ENCODE measurements at regions not wholly inside any gene's neighbourhood (a gene's known extent, or its start where the extent isn't known, plus 50 kb on each side); places are given as distances from the start of the nearest gene placed in this dataset.

DNA sequence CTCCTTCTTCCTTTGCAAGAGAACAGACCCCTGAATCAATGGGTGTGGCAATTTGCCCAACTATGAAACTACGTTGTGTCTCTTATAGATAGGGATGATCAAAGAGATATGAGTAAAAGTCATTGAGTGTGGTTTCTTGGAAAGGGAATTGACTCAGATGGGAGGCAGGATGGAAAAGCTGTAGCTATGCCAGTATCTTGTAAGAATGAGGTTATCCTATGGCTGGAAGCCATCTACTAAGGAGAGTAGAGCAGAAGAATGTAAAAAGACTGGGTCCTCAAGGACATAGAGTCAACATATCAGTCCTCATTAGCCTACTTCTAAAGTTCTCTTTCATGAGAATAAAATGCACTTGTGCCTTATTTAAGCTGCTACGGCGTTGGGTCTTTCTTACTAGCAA is 78.9 kb upstream of the POU2AF2 start:
- Histone ChIP-seq H3K4me3 (no peak overlapping the region), H3K4me1 (no peaks in the 10 kb centered on the region), H3K27ac (no peak overlapping the region), H3K36me3 (no peaks in the 10 kb centered on the region), H3K9me3 (no peaks in the 10 kb centered on the region), H3K27me3 (no peaks in the 10 kb centered on the region)
- DNase-seq (no peak), ATAC-seq (peak; percentile 81)
- intact Hi-C loops (cut with DNase I): no loop called here
- TF ChIP-seq, protein P1, sequence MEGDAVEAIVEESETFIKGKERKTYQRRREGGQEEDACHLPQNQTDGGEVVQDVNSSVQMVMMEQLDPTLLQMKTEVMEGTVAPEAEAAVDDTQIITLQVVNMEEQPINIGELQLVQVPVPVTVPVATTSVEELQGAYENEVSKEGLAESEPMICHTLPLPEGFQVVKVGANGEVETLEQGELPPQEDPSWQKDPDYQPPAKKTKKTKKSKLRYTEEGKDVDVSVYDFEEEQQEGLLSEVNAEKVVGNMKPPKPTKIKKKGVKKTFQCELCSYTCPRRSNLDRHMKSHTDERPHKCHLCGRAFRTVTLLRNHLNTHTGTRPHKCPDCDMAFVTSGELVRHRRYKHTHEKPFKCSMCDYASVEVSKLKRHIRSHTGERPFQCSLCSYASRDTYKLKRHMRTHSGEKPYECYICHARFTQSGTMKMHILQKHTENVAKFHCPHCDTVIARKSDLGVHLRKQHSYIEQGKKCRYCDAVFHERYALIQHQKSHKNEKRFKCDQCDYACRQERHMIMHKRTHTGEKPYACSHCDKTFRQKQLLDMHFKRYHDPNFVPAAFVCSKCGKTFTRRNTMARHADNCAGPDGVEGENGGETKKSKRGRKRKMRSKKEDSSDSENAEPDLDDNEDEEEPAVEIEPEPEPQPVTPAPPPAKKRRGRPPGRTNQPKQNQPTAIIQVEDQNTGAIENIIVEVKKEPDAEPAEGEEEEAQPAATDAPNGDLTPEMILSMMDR (IDR thresholded peaks at IDR 0.05): no peak

DNA sequence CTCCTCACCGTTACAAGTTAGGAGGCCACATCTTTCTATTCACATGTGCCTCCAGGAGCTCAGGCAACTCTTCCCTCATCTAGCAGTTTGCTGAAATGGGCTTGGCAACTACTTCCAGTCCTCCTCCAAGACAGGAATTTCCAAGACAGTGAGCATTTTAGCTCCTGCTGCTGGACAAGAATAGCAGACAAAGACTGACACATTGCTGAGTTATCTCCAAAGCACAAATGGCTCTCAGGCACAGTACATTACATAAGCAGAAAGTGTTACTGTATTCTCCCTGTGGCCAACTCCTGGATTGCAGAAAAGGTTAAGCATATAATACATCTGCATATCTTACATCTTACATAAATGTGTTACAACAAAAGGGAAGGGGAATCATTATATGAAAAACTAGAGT is 83.2 kb upstream of the POU2AF2 start:
- no peaks in the 10 kb centered on the region for H3K9me3 ChIP-seq
- DNase-seq (no peak), ATAC-seq (no peak)
- H3K4me3 ChIP-seq: no peak overlapping the region
- H3K27me3 ChIP-seq: no peaks in the 10 kb centered on the region
- no peaks in the 10 kb centered on the region for H3K4me1 ChIP-seq
- intact Hi-C loops (cut with DNase I): no loop called here
- no peaks in the 10 kb centered on the region for H3K36me3 ChIP-seq
- TF ChIP-seq, protein P1 (IDR thresholded peaks at IDR 0.05): no peak
- H3K27ac ChIP-seq: no peak overlapping the region

DNA sequence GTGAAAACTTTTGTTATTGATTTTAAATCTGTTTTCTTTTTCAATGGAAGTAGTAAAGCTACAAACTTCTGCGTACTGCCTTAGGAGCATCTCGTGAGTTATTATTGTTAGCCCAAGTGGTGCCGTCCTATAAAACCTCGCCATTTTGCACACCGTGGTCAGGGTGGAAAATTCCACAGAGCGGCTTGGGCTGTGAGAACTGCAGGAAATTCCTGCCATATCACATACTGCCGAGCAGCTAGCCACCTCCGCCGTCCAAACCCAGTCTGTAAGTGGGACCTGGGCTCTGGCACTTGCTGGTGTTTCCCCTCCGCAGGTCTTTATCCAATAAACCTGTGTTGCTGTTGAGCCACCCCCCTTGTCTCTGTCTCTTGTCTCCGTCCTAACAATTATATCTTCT is 88.0 kb upstream of the POU2AF2 start:
- Histone ChIP-seq H3K9me3 (no peaks in the 10 kb centered on the region), H3K36me3 (no peaks in the 10 kb centered on the region), H3K27ac (no peak overlapping the region), H3K4me1 (no peaks in the 10 kb centered on the region), H3K27me3 (no peaks in the 10 kb centered on the region), H3K4me3 (no peak overlapping the region)
- TF ChIP-seq, protein P1 (IDR thresholded peaks at IDR 0.05): no peak
- DNase-seq (peak in 1 of 4 donors; percentile 45), ATAC-seq (no peak)
- intact Hi-C loops (cut with DNase I): no loop called here

DNA sequence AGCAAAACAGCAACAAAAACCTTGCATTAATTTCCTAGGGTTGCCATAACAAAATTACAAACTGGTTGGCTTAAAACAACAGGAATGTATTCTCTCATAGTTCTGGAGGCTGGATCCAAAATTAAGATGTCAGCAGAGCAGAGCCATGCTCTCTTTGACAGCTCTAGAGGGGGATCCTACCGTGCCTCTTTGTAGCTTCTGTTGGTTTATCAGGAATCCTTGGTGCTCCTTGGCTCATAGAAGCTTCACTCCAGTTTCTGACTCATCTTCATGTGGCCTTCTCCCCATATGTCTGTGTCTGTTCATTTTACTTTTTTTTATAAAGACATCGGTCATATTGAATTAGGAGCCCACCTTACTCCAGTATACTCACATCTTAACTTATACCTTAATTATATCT is 90.5 kb upstream of the POU2AF2 start:
- H3K36me3 ChIP-seq: no peaks in the 10 kb centered on the region
- TF ChIP-seq, protein P1 (IDR thresholded peaks at IDR 0.05): no peak
- intact Hi-C loops (cut with DNase I): no loop called here
- no peak for DNase-seq
- no peak overlapping the region for H3K4me3 ChIP-seq
- no peak overlapping the region for H3K27ac ChIP-seq
- no peaks in the 10 kb centered on the region for H3K9me3 ChIP-seq
- no peak for ATAC-seq
- no peaks in the 10 kb centered on the region for H3K27me3 ChIP-seq
- no peaks in the 10 kb centered on the region for H3K4me1 ChIP-seq

DNA sequence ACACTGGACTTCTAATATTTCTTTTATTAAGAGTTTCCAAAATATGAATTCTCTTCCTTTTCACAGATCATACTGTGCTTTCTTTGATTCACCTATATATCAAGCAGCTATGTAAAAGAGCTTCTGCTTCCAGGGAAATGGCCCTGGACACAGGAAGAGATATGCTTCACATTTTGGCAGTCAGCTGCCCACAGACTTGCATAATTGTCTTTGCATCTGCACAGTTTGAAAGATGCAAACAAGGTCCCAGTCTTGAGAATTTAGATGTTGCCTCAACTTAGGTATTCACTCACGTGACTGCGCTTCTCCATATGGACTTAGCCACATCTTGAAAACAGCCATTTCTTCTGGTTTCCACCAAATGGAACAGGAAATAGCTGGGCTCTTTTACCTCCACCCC is 92.3 kb upstream of the POU2AF2 start:
- no peaks in the 10 kb centered on the region for H3K9me3 ChIP-seq
- TF ChIP-seq, protein P1 (IDR thresholded peaks at IDR 0.05): no peak
- intact Hi-C loops (cut with DNase I): no loop called here
- no peak overlapping the region for H3K27ac ChIP-seq
- no peaks in the 10 kb centered on the region for H3K27me3 ChIP-seq
- no peaks in the 10 kb centered on the region for H3K36me3 ChIP-seq
- ATAC-seq: no peak
- no peak for DNase-seq
- no peaks in the 10 kb centered on the region for H3K4me1 ChIP-seq
- no peak overlapping the region for H3K4me3 ChIP-seq
